Immature natural killer cell (primary cell): ENCODE measurements at regions not wholly inside any gene's neighbourhood (a gene's known extent, or its start where the extent isn't known, plus 50 kb on each side); places are given as distances from the start of the nearest gene placed in this dataset.

ENCODE experiments used
- DNase-seq, 3 donors: peaks; one replicate each; pipeline ENCODE4 v3.0.0; 2022; ENCODE audit warnings: mixed read lengths in 1 of 3
- H3K27ac Mint-ChIP-seq, 6 donors: one replicate each; pipeline ENCODE4 v1.8.0; 2020; ENCODE audit warnings: mixed read lengths in 6 of 6, mild to moderate bottlenecking in 5 of 6, inconsistent platforms in 4 of 6, moderate library complexity in 3 of 6
- H3K27me3 Mint-ChIP-seq, 3 donors: one replicate each; pipeline ENCODE4 v1.8.0; 2020 to 2021; ENCODE audit warnings: low read depth in 3 of 3, mild to moderate bottlenecking in 3 of 3, mixed read lengths in 3 of 3, moderate library complexity in 3 of 3, inconsistent platforms in 1 of 3
- H3K36me3 Mint-ChIP-seq, 3 donors: one replicate each; pipeline ENCODE4 v1.8.0; 2020; ENCODE audit warnings: mixed read lengths in 3 of 3, inconsistent platforms in 2 of 3, mild to moderate bottlenecking in 2 of 3
- H3K4me1 Mint-ChIP-seq, 2 donors: one replicate each; pipeline ENCODE4 v1.8.0; 2020; ENCODE audit warnings: inconsistent platforms in 2 of 2, mild to moderate bottlenecking in 2 of 2, mixed read lengths in 2 of 2, moderate library complexity in 1 of 2
- H3K4me3 Mint-ChIP-seq, 5 donors: one replicate each; pipeline ENCODE4 v1.8.0; 2020; ENCODE audit warnings: mild to moderate bottlenecking in 5 of 5, mixed read lengths in 5 of 5, inconsistent platforms in 3 of 5, moderate library complexity in 3 of 5
- H3K9me3 Mint-ChIP-seq, 6 donors: one replicate each; pipeline ENCODE4 v1.8.0; 2020; ENCODE audit warnings: mild to moderate bottlenecking in 6 of 6, mixed read lengths in 6 of 6, inconsistent platforms in 4 of 6, moderate library complexity in 3 of 6

GRCh38 chr18:11553098-11553940 is 56.1 kb upstream of the SLC35G4 start:
- Mint-ChIP-seq H3K4me1 (peaks cover 2 to 7% of the 10 kb centered on the region in 2 donors), H3K27me3 (peaks cover 0 to 4% (median 3%) of the 10 kb centered on the region in 3 donors), H3K9me3 (no peaks in the 10 kb centered on the region), H3K4me3 (peak overlapping the region in 1 of 5 donors; percentile 1), H3K36me3 (no peaks in the 10 kb centered on the region), H3K27ac (no peak overlapping the region)
- peak; percentile 4 to 24 (median 20) for DNase-seq

- peaks cover 2 to 7% of the 10 kb centered on the region in 2 donors for H3K4me1 Mint-ChIP-seq
- DNase-seq, result no peak
- peaks cover 3 to 4% (median 3%) of the 10 kb centered on the region in 3 donors for H3K27me3 Mint-ChIP-seq
- no peak overlapping the region for H3K4me3 Mint-ChIP-seq
- H3K27ac Mint-ChIP-seq, result no peak overlapping the region
- peaks cover 0 to 5% (median 0%) of the 10 kb centered on the region in 3 donors for H3K36me3 Mint-ChIP-seq
- H3K9me3 Mint-ChIP-seq, result peaks cover 2 to 15% (median 9%) of the 10 kb centered on the region in 6 donors
These were observed 60.4 kb upstream of the SLC35G4 start for GRCh38 chr18:11548916-11549551.

GRCh38 chr18:11548396-11548795 is 61.0 kb upstream of the SLC35G4 start:
- H3K36me3 Mint-ChIP-seq, result peaks cover 0 to 6% (median 0%) of the 10 kb centered on the region in 3 donors
- peaks cover under 1 to 4% of the 10 kb centered on the region in 2 donors for H3K4me1 Mint-ChIP-seq
- H3K27me3 Mint-ChIP-seq, result peaks cover 2 to 3% (median 3%) of the 10 kb centered on the region in 3 donors
- H3K9me3 Mint-ChIP-seq, result peaks cover 3 to 22% (median 12%) of the 10 kb centered on the region in 6 donors
- H3K4me3 Mint-ChIP-seq, result no peak overlapping the region
- no peak overlapping the region for H3K27ac Mint-ChIP-seq
- DNase-seq, result no peak

- Mint-ChIP-seq H3K36me3 (peaks cover 0 to 6% (median 0%) of the 10 kb centered on the region in 3 donors), H3K4me3 (no peak overlapping the region), H3K27ac (no peak overlapping the region), H3K4me1 (no peaks in the 10 kb centered on the region), H3K27me3 (peaks cover 0 to 3% (median 3%) of the 10 kb centered on the region in 3 donors), H3K9me3 (peaks cover 7 to 27% (median 17%) of the 10 kb centered on the region in 6 donors)
- no peak for DNase-seq
These were observed 65.2 kb upstream of the SLC35G4 start for GRCh38 chr18:11544060-11544633.

- DNase-seq, result no peak
- H3K27ac Mint-ChIP-seq, result no peak overlapping the region
- peaks cover 0 to 6% (median 0%) of the 10 kb centered on the region in 3 donors for H3K36me3 Mint-ChIP-seq
- peaks cover 3% of the 10 kb centered on the region in 3 donors for H3K27me3 Mint-ChIP-seq
- no peaks in the 10 kb centered on the region for H3K4me1 Mint-ChIP-seq
- peaks cover 7 to 27% (median 17%) of the 10 kb centered on the region in 6 donors for H3K9me3 Mint-ChIP-seq
- H3K4me3 Mint-ChIP-seq, result no peak overlapping the region
These were observed 68.2 kb upstream of the SLC35G4 start for GRCh38 chr18:11541179-11541578.

GRCh38 chr18:11533942-11534496 is 75.4 kb upstream of the SLC35G4 start:
- H3K27me3 Mint-ChIP-seq, result peaks cover 0 to 3% (median 1%) of the 10 kb centered on the region in 3 donors
- H3K4me3 Mint-ChIP-seq, result no peak overlapping the region
- peaks cover 0 to 5% (median 0%) of the 10 kb centered on the region in 6 donors for H3K9me3 Mint-ChIP-seq
- H3K27ac Mint-ChIP-seq, result no peak overlapping the region
- DNase-seq, result no peak
- H3K4me1 Mint-ChIP-seq, result no peaks in the 10 kb centered on the region
- no peaks in the 10 kb centered on the region for H3K36me3 Mint-ChIP-seq

DNA sequence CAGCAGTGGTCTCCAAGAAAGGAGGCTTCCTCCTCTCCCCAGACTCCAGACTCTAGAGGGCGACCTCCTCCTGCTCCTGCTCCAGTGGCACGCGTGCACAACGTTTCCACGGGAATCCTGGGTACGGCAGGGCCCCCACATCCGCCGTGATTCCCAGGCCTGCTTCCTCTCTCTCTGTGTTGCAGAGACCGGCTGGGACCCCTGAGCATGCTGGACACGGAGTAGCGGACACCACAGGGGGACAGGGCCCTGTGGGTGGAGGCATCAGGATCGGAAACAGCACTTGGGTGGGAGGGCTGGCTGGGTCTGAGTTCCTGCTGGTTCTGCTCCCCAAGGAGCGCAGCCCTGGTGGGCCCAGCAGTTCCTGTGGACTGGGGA is 75.9 kb upstream of the SLC35G4 start:
- Mint-ChIP-seq H3K36me3 (no peaks in the 10 kb centered on the region), H3K4me3 (no peak overlapping the region)

DNA sequence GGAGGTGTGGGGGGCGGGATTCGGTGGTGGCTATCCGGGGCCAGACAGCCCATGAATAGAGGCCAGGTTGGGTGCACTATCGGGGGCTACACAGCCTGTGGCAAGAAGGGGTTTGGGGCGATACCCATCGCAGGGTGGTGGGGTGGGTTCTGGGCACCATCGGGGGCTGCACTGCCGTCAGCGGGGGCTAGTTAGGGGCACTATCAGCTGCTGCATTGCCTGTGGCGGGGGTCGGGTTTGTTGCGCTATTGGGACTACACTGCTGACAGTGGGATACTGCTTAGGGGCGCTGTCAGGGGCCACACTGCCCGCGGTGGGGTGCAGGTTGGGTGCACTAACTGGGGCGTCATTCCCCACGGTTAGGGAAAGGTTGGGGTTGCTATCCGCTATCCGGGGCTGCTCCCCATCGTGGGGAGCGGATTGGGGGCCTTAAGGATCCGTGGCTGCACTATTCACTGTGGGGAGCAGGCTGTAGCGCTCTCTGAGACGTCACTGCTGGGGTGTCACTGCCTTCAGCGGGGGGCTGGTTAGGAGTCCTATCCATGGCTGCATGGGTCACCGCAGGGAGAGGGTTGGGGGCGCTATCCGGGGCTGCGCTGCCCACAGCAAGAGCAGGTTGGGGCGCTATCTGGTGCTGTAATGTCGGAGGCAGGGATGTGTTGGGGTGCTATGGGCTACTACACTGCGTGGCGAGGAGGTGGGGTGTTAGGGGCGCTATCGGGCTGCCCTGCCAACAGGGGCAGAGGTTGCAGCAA is 76.5 kb upstream of the SLC35G4 start:
- Mint-ChIP-seq H3K9me3 (peaks cover 0 to 5% (median 0%) of the 10 kb centered on the region in 6 donors), H3K4me1 (no peaks in the 10 kb centered on the region), H3K27ac (no peak overlapping the region), H3K36me3 (no peaks in the 10 kb centered on the region), H3K4me3 (no peak overlapping the region), H3K27me3 (peaks cover 0 to 3% (median 1%) of the 10 kb centered on the region in 3 donors)
- DNase-seq, result no peak

More for the DNA sequence above, 75.9 kb upstream of the SLC35G4 start:
- Mint-ChIP-seq H3K27me3 (peaks cover 0 to 3% (median 1%) of the 10 kb centered on the region in 3 donors), H3K27ac (no peak overlapping the region), H3K4me1 (no peaks in the 10 kb centered on the region), H3K9me3 (peaks cover 0 to 5% (median 0%) of the 10 kb centered on the region in 6 donors)
- no peak for DNase-seq

GRCh38 chr18:11529081-11529480 is 80.3 kb upstream of the SLC35G4 start:
- no peaks in the 10 kb centered on the region for H3K9me3 Mint-ChIP-seq
- H3K27ac Mint-ChIP-seq, result no peak overlapping the region
- H3K36me3 Mint-ChIP-seq, result no peaks in the 10 kb centered on the region
- no peak for DNase-seq
- H3K4me1 Mint-ChIP-seq, result no peaks in the 10 kb centered on the region
- no peak overlapping the region for H3K4me3 Mint-ChIP-seq
- H3K27me3 Mint-ChIP-seq, result peaks cover 0 to 1% (median 1%) of the 10 kb centered on the region in 3 donors

- no peaks in the 10 kb centered on the region for H3K4me1 Mint-ChIP-seq
- no peak overlapping the region for H3K27ac Mint-ChIP-seq
- no peak overlapping the region for H3K4me3 Mint-ChIP-seq
- no peaks in the 10 kb centered on the region for H3K36me3 Mint-ChIP-seq
- H3K9me3 Mint-ChIP-seq, result peaks cover 0 to 4% (median 0%) of the 10 kb centered on the region in 6 donors
- DNase-seq, result no peak
- H3K27me3 Mint-ChIP-seq, result peaks cover 1 to 8% (median 3%) of the 10 kb centered on the region in 3 donors
These were observed 82.7 kb upstream of the SLC35G4 start for GRCh38 chr18:11526675-11527074.

DNA sequence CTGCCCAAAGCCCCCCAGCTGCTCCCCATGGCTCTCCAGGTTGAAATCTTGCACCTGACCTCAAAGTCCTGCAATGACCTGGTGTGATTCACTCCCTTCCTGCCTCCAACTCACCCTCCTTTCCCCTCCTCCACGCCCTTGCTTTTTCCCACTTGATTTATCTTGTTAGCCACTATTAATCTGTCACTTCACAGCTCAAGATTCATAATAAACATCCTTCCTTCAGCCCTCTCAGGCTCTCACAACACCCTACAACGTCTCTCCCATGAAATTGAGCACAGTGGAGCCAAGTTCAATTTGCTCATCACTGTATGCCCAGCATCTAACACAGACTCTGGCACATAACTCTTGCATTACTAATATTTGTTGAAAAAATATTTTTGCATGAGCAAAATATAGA is 85.6 kb upstream of the SLC35G4 start:
- no peak overlapping the region for H3K4me3 Mint-ChIP-seq
- no peaks in the 10 kb centered on the region for H3K4me1 Mint-ChIP-seq
- peaks cover 0 to 4% (median 0%) of the 10 kb centered on the region in 6 donors for H3K9me3 Mint-ChIP-seq
- H3K36me3 Mint-ChIP-seq, result no peaks in the 10 kb centered on the region
- no peak for DNase-seq
- H3K27me3 Mint-ChIP-seq, result peaks cover 0 to 12% (median 6%) of the 10 kb centered on the region in 3 donors
- no peak overlapping the region for H3K27ac Mint-ChIP-seq

GRCh38 chr18:11522992-11523391 is 86.4 kb upstream of the SLC35G4 start:
- Mint-ChIP-seq H3K9me3 (peaks cover 0 to 4% (median 0%) of the 10 kb centered on the region in 6 donors), H3K27ac (no peak overlapping the region), H3K27me3 (peaks cover 0 to 13% (median 6%) of the 10 kb centered on the region in 3 donors), H3K4me1 (no peaks in the 10 kb centered on the region), H3K36me3 (no peaks in the 10 kb centered on the region), H3K4me3 (no peak overlapping the region)
- DNase-seq, result no peak

- H3K9me3 Mint-ChIP-seq, result peaks cover 0 to 4% (median 0%) of the 10 kb centered on the region in 6 donors
- DNase-seq, result no peak
- H3K4me3 Mint-ChIP-seq, result no peak overlapping the region
- no peaks in the 10 kb centered on the region for H3K36me3 Mint-ChIP-seq
- H3K27me3 Mint-ChIP-seq, result peaks cover 0 to 13% (median 7%) of the 10 kb centered on the region in 3 donors
- no peaks in the 10 kb centered on the region for H3K4me1 Mint-ChIP-seq
- H3K27ac Mint-ChIP-seq, result no peak overlapping the region
These were observed 87.5 kb upstream of the SLC35G4 start for GRCh38 chr18:11521853-11522252.
